WTC11 (cell line): ENCODE measurements at regions not wholly inside any gene's neighbourhood (a gene's known extent, or its start where the extent isn't known, plus 50 kb on each side); places are given as distances from the start of the nearest gene placed in this dataset.

Experiments used
- ATAC-seq: fragments of 200-7000 bp; cut with Tn5 transposase; 2 replicates; pipeline ENCODE4 v1.10.0; 2021; ENCODE audit warnings: mild to moderate bottlenecking, moderate library complexity
- CTCF ChIA-PET: fragments of 300-600 bp; sonication (Branson Sonifier 250); formaldehyde crosslinking; loops from one replicate; lab custom pipeline; 2021; ENCODE audit warnings: antibody characterized with exemption; lab: Charles Lee
- POLR2A ChIA-PET: fragments of 350-600 bp; sonication (Branson Sonifier 250); formaldehyde crosslinking; loops from one replicate; lab custom pipeline; 2021; ENCODE audit warnings: antibody characterized with exemption; lab: Charles Lee
- DNase-seq: peaks from one replicate; pipeline ENCODE4 v3.0.0; 2021; ENCODE audit warnings: low spot score
- H3K27ac Mint-ChIP-seq: 2 replicates; pipeline ENCODE4 v1.8.0; 2021; ENCODE audit warnings: mixed read lengths
- H3K27me3 Mint-ChIP-seq: 2 replicates; pipeline ENCODE4 v1.8.0; 2021; ENCODE audit warnings: low read depth, mild to moderate bottlenecking, moderate library complexity, mixed read lengths
- H3K36me3 Mint-ChIP-seq: 2 replicates; pipeline ENCODE4 v1.8.0; 2021; ENCODE audit warnings: mixed read lengths
- H3K4me1 Mint-ChIP-seq: 2 replicates; pipeline ENCODE4 v1.8.0; 2022; ENCODE audit warnings: mixed read lengths
- H3K4me3 Mint-ChIP-seq: 2 replicates; pipeline ENCODE4 v1.8.0; 2021; ENCODE audit warnings: mild to moderate bottlenecking, moderate library complexity, mixed read lengths
- H3K9me3 Mint-ChIP-seq: 2 replicates; pipeline ENCODE4 v1.8.0; 2021; ENCODE audit warnings: mixed read lengths
- ATF1 ChIP-seq: sonication (generic); formaldehyde crosslinking; IDR thresholded peaks from 2 replicates; pipeline ENCODE4 v1.8.1; 2023; ENCODE audit warnings: mild to moderate bottlenecking, moderate library complexity, missing genetic modification reagents
- ELF4 ChIP-seq: sonication (generic); formaldehyde crosslinking; IDR thresholded peaks from 2 replicates; pipeline ENCODE4 v1.8.1; 2022; ENCODE audit warnings: low read depth, mild to moderate bottlenecking, moderate library complexity, missing genetic modification reagents
- EMX1 ChIP-seq: fragments of 250-450 bp; sonication (Bioruptor Pico); IDR thresholded peaks from 2 replicates; pipeline ENCODE4 v1.8.0; 2021; ENCODE audit warnings: mild to moderate bottlenecking
- FOXK1 ChIP-seq: sonication (generic); formaldehyde crosslinking; IDR thresholded peaks from 2 replicates; pipeline ENCODE4 v1.8.0; 2022; ENCODE audit warnings: mild to moderate bottlenecking, moderate library complexity, missing genetic modification reagents
- HMGA2 ChIP-seq: fragments of 250-450 bp; sonication (Bioruptor Pico); IDR thresholded peaks from 2 replicates; pipeline ENCODE4 v1.4.0; 2021; ENCODE audit warnings: mild to moderate bottlenecking, moderate library complexity
- IRF2 ChIP-seq: sonication (generic); formaldehyde crosslinking; IDR thresholded peaks from 2 replicates; pipeline ENCODE4 v1.8.0; 2022; ENCODE audit warnings: low read depth, missing genetic modification reagents, borderline replicate concordance
- OVOL2 ChIP-seq: fragments of 250-450 bp; sonication (Bioruptor Pico); IDR thresholded peaks from 2 replicates; pipeline ENCODE4 v1.9.0; 2021; ENCODE audit warnings: mild to moderate bottlenecking, borderline replicate concordance
- TCF7 ChIP-seq: sonication (generic); formaldehyde crosslinking; IDR thresholded peaks from 2 replicates; pipeline ENCODE4 v1.8.0; 2022; ENCODE audit warnings: mild to moderate bottlenecking, low read depth, missing genetic modification reagents, moderate library complexity
- TP53 ChIP-seq: sonication (generic); formaldehyde crosslinking; IDR thresholded peaks from 2 replicates; pipeline ENCODE4 v1.8.1; 2023; ENCODE audit warnings: mild to moderate bottlenecking, missing genetic modification reagents
- ZBTB21 ChIP-seq: sonication (generic); formaldehyde crosslinking; IDR thresholded peaks from 2 replicates; pipeline ENCODE4 v1.8.1; 2023; ENCODE audit warnings: mild to moderate bottlenecking, missing genetic modification reagents, borderline replicate concordance
- ZNF219 ChIP-seq: sonication (generic); formaldehyde crosslinking; IDR thresholded peaks from 2 replicates; pipeline ENCODE4 v1.8.0; 2023; ENCODE audit warnings: missing genetic modification reagents, mild to moderate bottlenecking, borderline replicate concordance
- ZNF263 ChIP-seq: sonication (generic); formaldehyde crosslinking; IDR thresholded peaks from 2 replicates; pipeline ENCODE4 v1.8.1; 2022; ENCODE audit warnings: low read depth, mild to moderate bottlenecking, moderate library complexity, missing genetic modification reagents
- ZNF317 ChIP-seq: sonication (generic); formaldehyde crosslinking; IDR thresholded peaks from 2 replicates; pipeline ENCODE4 v1.8.1; 2023; ENCODE audit warnings: low read depth, mild to moderate bottlenecking, moderate library complexity, missing genetic modification reagents, borderline replicate concordance
- ZNF416 ChIP-seq: fragments of 250-450 bp; sonication (Bioruptor Pico); IDR thresholded peaks from 2 replicates; pipeline ENCODE4 v1.9.0; 2021; ENCODE audit warnings: mild to moderate bottlenecking, inconsistent platforms
- ZNF423 ChIP-seq: fragments of 250-450 bp; sonication (Bioruptor Pico); IDR thresholded peaks from 2 replicates; pipeline ENCODE4 v2.1.2; 2022; ENCODE audit warnings: mild to moderate bottlenecking, moderate library complexity
- TF ChIP-seq, protein P1 (sequence below): sonication (generic); formaldehyde crosslinking; IDR thresholded peaks from 2 replicates; pipeline ENCODE4 v1.8.0; 2023; ENCODE audit warnings: missing genetic modification reagents
- TF ChIP-seq, protein P2 (sequence below): sonication (generic); formaldehyde crosslinking; IDR thresholded peaks from 2 replicates; pipeline ENCODE4 v1.8.0; 2023; ENCODE audit warnings: mild to moderate bottlenecking, missing genetic modification reagents
- TF ChIP-seq, protein P3 (sequence below): sonication (generic); formaldehyde crosslinking; IDR thresholded peaks from 2 replicates; pipeline ENCODE4 v1.8.0; 2023; ENCODE audit warnings: missing genetic modification reagents, mild to moderate bottlenecking, borderline replicate concordance
- TF ChIP-seq, protein P4 (sequence below): fragments of 250-450 bp; sonication (Bioruptor Pico); IDR thresholded peaks from 2 replicates; pipeline ENCODE4 v1.8.0; 2021; ENCODE audit warnings: mild to moderate bottlenecking

DNA sequence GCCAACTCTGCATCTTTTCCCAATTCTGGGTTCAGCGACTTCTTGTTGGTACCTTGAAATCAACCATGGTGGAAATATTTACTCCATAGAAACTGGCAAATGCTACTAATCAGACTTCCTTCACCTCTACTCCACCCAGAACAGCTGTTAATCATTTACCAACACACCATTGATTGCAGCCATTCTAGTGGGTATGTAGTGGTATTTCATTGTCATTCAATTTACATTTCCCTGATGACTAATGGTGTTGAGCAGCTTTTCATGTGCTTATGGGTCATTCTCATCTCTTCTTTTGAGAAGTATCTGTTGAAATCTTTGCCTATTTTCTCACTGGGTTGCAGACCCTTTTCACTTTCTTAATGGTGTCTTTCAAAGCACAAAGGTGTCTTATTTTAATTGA is 122.4 kb upstream of the MSX2 start:
- Mint-ChIP-seq H3K27ac (no peak overlapping the region), H3K36me3 (peaks cover 10% of the 10 kb centered on the region), H3K4me3 (no peak overlapping the region), H3K27me3 (no peaks in the 10 kb centered on the region), H3K9me3 (peaks cover 11% of the 10 kb centered on the region), H3K4me1 (peaks cover 30% of the 10 kb centered on the region)
- TF ChIP-seq, protein P1, sequence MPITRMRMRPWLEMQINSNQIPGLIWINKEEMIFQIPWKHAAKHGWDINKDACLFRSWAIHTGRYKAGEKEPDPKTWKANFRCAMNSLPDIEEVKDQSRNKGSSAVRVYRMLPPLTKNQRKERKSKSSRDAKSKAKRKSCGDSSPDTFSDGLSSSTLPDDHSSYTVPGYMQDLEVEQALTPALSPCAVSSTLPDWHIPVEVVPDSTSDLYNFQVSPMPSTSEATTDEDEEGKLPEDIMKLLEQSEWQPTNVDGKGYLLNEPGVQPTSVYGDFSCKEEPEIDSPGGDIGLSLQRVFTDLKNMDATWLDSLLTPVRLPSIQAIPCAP (CRISPR knock-in tag): no peak
- TF ChIP-seq OVOL2 (CRISPR knock-in tag): no peak
- TF ChIP-seq ZNF317 (CRISPR knock-in tag): no peak
- TF ChIP-seq TCF7 (CRISPR knock-in tag): no peak
- no peak for TF ChIP-seq ATF1 (CRISPR knock-in tag)
- TF ChIP-seq ZBTB21 (CRISPR knock-in tag): no peak
- no peak for TF ChIP-seq ZNF416
- TF ChIP-seq, protein P2, sequence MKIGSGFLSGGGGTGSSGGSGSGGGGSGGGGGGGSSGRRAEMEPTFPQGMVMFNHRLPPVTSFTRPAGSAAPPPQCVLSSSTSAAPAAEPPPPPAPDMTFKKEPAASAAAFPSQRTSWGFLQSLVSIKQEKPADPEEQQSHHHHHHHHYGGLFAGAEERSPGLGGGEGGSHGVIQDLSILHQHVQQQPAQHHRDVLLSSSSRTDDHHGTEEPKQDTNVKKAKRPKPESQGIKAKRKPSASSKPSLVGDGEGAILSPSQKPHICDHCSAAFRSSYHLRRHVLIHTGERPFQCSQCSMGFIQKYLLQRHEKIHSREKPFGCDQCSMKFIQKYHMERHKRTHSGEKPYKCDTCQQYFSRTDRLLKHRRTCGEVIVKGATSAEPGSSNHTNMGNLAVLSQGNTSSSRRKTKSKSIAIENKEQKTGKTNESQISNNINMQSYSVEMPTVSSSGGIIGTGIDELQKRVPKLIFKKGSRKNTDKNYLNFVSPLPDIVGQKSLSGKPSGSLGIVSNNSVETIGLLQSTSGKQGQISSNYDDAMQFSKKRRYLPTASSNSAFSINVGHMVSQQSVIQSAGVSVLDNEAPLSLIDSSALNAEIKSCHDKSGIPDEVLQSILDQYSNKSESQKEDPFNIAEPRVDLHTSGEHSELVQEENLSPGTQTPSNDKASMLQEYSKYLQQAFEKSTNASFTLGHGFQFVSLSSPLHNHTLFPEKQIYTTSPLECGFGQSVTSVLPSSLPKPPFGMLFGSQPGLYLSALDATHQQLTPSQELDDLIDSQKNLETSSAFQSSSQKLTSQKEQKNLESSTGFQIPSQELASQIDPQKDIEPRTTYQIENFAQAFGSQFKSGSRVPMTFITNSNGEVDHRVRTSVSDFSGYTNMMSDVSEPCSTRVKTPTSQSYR (CRISPR knock-in tag): no peak
- TF ChIP-seq HMGA2 (CRISPR knock-in tag): no peak
- TF ChIP-seq ZNF423: no peak
- TF ChIP-seq FOXK1 (CRISPR knock-in tag): no peak
- TF ChIP-seq, protein P3, sequence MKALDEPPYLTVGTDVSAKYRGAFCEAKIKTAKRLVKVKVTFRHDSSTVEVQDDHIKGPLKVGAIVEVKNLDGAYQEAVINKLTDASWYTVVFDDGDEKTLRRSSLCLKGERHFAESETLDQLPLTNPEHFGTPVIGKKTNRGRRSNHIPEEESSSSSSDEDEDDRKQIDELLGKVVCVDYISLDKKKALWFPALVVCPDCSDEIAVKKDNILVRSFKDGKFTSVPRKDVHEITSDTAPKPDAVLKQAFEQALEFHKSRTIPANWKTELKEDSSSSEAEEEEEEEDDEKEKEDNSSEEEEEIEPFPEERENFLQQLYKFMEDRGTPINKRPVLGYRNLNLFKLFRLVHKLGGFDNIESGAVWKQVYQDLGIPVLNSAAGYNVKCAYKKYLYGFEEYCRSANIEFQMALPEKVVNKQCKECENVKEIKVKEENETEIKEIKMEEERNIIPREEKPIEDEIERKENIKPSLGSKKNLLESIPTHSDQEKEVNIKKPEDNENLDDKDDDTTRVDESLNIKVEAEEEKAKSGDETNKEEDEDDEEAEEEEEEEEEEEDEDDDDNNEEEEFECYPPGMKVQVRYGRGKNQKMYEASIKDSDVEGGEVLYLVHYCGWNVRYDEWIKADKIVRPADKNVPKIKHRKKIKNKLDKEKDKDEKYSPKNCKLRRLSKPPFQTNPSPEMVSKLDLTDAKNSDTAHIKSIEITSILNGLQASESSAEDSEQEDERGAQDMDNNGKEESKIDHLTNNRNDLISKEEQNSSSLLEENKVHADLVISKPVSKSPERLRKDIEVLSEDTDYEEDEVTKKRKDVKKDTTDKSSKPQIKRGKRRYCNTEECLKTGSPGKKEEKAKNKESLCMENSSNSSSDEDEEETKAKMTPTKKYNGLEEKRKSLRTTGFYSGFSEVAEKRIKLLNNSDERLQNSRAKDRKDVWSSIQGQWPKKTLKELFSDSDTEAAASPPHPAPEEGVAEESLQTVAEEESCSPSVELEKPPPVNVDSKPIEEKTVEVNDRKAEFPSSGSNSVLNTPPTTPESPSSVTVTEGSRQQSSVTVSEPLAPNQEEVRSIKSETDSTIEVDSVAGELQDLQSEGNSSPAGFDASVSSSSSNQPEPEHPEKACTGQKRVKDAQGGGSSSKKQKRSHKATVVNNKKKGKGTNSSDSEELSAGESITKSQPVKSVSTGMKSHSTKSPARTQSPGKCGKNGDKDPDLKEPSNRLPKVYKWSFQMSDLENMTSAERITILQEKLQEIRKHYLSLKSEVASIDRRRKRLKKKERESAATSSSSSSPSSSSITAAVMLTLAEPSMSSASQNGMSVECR (CRISPR knock-in tag): no peak
- TF ChIP-seq ELF4: no peak
- no peak for TF ChIP-seq EMX1 (CRISPR knock-in tag)
- no peak for TF ChIP-seq ZNF219 (CRISPR knock-in tag)
- TF ChIP-seq ZNF263 (CRISPR knock-in tag): no peak
- no peak for TF ChIP-seq TP53 (CRISPR knock-in tag)
- TF ChIP-seq, protein P4, sequence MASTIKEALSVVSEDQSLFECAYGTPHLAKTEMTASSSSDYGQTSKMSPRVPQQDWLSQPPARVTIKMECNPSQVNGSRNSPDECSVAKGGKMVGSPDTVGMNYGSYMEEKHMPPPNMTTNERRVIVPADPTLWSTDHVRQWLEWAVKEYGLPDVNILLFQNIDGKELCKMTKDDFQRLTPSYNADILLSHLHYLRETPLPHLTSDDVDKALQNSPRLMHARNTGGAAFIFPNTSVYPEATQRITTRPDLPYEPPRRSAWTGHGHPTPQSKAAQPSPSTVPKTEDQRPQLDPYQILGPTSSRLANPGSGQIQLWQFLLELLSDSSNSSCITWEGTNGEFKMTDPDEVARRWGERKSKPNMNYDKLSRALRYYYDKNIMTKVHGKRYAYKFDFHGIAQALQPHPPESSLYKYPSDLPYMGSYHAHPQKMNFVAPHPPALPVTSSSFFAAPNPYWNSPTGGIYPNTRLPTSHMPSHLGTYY (CRISPR knock-in tag): no peak
- no peak for DNase-seq
- ChIA-PET POLR2A (no interaction called here), CTCF (interaction anchor here (1.4 kb wide), 1 partner anchor 119 kb away, joined by 3 read pairs; no protein-coding TSS in a partner anchor)
- no peak for ATAC-seq

DNA sequence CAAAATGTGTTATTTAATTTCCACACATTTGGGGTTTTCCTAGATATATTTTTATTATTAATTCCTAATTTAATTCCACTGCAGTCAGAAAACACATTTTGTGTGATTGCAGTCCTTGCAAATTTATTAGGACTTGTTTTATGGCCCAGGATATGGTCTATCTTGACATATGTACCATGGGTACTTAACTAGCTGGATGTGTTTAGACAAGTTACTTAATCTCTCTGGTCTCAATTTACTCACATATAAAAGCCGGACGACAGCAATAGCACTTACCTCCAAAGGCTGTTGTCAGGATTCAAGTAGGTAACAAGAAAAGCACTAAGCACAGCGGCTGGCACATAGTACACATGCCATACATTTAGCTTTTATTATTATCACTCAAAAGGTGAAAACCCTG is 118.2 kb upstream of the MSX2 start:
- ChIA-PET POLR2A (no interaction called here), CTCF (no interaction called here)
- DNase-seq: no peak
- TF ChIP-seq, protein P3 (CRISPR knock-in tag): no peak
- no peak for TF ChIP-seq IRF2 (CRISPR knock-in tag)
- Mint-ChIP-seq H3K4me1 (peaks cover 16% of the 10 kb centered on the region), H3K9me3 (peaks cover 11% of the 10 kb centered on the region), H3K27ac (no peak overlapping the region), H3K4me3 (no peak overlapping the region), H3K27me3 (no peaks in the 10 kb centered on the region; the same call in 1 of the 2 replicates), H3K36me3 (peaks cover 10% of the 10 kb centered on the region)
- no peak for ATAC-seq
